ENCODE measurements at regions not wholly inside any gene's neighbourhood (a gene's known extent, or its start where the extent isn't known, plus 50 kb on each side); places are given as distances from the start of the nearest gene placed in this dataset.

GRCh38 chr2:18708203-18708715 is 118.9 kb upstream of the NT5C1B start:
- TF ChIP-seq CTCF (tag by site-specific recombination; IDR thresholded peaks at IDR 0.05), result no peak
- no peak for TF ChIP-seq ZNF513 (tag by site-specific recombination; IDR thresholded peaks at IDR 0.05)
- TF ChIP-seq REST (tag by site-specific recombination; IDR thresholded peaks at IDR 0.05), result no peak
- no peak for TF ChIP-seq ZNF777 (tag by site-specific recombination; IDR thresholded peaks at IDR 0.05; ENCODE audit: borderline replicate concordance)
- no peak for TF ChIP-seq ZNF292 (tag by site-specific recombination; IDR thresholded peaks at IDR 0.05; ENCODE audit: borderline replicate concordance, low read depth)
- TF ChIP-seq BCL11A (tag by site-specific recombination; IDR thresholded peaks at IDR 0.05; ENCODE audit: low read depth), result no peak
- TF ChIP-seq ZFP37 (tag by site-specific recombination; IDR thresholded peaks at IDR 0.05), result no peak
- TF ChIP-seq ZIC2 (tag by site-specific recombination; IDR thresholded peaks at IDR 0.05), result no peak
- no peak for TF ChIP-seq ZBTB7A (tag by site-specific recombination; IDR thresholded peaks at IDR 0.05; ENCODE audit: low read depth)
- no peak for TF ChIP-seq ZNF26 (tag by site-specific recombination; IDR thresholded peaks at IDR 0.05)
- no peak for TF ChIP-seq ZNF776 (tag by site-specific recombination; IDR thresholded peaks at IDR 0.05; ENCODE audit: borderline replicate concordance)
- no peak for TF ChIP-seq GFI1B (tag by site-specific recombination; IDR thresholded peaks at IDR 0.05)
- no peak for TF ChIP-seq ZEB2 (tag by site-specific recombination; IDR thresholded peaks at IDR 0.05)

Measured in HEK293 (cell line).